CD4-positive, alpha-beta memory T cell (primary cell): ENCODE measurements at regions not wholly inside any gene's neighbourhood (a gene's known extent, or its start where the extent isn't known, plus 50 kb on each side); places are given as distances from the start of the nearest gene placed in this dataset.
"Not testable (repeated sequence)": the region's sequence is repeated elsewhere in the genome, so short reads cannot be mapped to it uniquely, and the experiment has no call there.

Source experiments
- CTCF ChIA-PET: fragments of 350-600 bp; sonication (Branson Sonifier 250); formaldehyde crosslinking; loops from one replicate; lab custom pipeline; 2021; ENCODE audit warnings: inconsistent platforms; ENCODE audit not compliant: partially characterized antibody; lab: Charles Lee
- POLR2A ChIA-PET: fragments of 350-600 bp; sonication (Branson Sonifier 250); formaldehyde crosslinking; loops from one replicate; lab custom pipeline; 2021; ENCODE audit not compliant: partially characterized antibody; lab: Charles Lee
- DNase-seq, 5 donors: peaks; one replicate each; pipeline versions ENCODE4 v3.0.0 to v3.0.0-alpha.2; 2020 to 2022; ENCODE audit warnings: mixed read lengths in 1 of 5
- H3K27ac ChIP-seq: one replicate; pipeline ENCODE4 v1.7.0; 2013; ENCODE audit warnings: low read depth, low read length
- H3K27me3 ChIP-seq: 2 replicates; pipeline ENCODE4 v1.7.0; 2013; ENCODE audit warnings: mild to moderate bottlenecking, low read length, moderate library complexity; ENCODE audit not compliant: insufficient read depth
- H3K36me3 ChIP-seq: 2 replicates; pipeline ENCODE4 v1.7.0; 2013; ENCODE audit warnings: mild to moderate bottlenecking, low read length, moderate library complexity; ENCODE audit not compliant: insufficient read depth
- H3K4me1 ChIP-seq: 2 replicates; pipeline ENCODE4 v1.7.0; 2013; ENCODE audit warnings: mild to moderate bottlenecking, low read length, moderate library complexity; ENCODE audit not compliant: insufficient read depth
- H3K4me3 ChIP-seq, 2 donors: one replicate each; pipeline ENCODE4 v1.7.0; 2013; ENCODE audit warnings: low read length in 2 of 2, mild to moderate bottlenecking in 1 of 2
- H3K9me3 ChIP-seq, 2 donors: one replicate each; pipeline ENCODE4 v1.7.0; 2013; ENCODE audit warnings: low read length in 2 of 2, control low read depth in 1 of 2; ENCODE audit not compliant: control insufficient read depth in 1 of 2
- H3K27ac Mint-ChIP-seq, 7 donors: one replicate each; pipeline ENCODE4 v1.8.0; 2020 to 2021; ENCODE audit warnings: mixed read lengths in 7 of 7, mild to moderate bottlenecking in 6 of 7, inconsistent platforms in 3 of 7, moderate library complexity in 3 of 7
- H3K27me3 Mint-ChIP-seq, 2 donors: one replicate each; pipeline ENCODE4 v1.8.0; 2020 to 2021; ENCODE audit warnings: mixed read lengths in 2 of 2
- H3K36me3 Mint-ChIP-seq, 2 donors: one replicate each; pipeline ENCODE4 v1.8.0; 2020 to 2021; ENCODE audit warnings: mixed read lengths in 2 of 2, inconsistent platforms in 1 of 2, mild to moderate bottlenecking in 1 of 2
- H3K4me1 Mint-ChIP-seq, 4 donors: one replicate each; pipeline ENCODE4 v1.8.0; 2020 to 2021; ENCODE audit warnings: mixed read lengths in 4 of 4, mild to moderate bottlenecking in 1 of 4
- H3K4me3 Mint-ChIP-seq, 8 donors: one replicate each; pipeline ENCODE4 v1.8.0; 2020 to 2021; ENCODE audit warnings: mixed read lengths in 8 of 8, mild to moderate bottlenecking in 7 of 8, moderate library complexity in 6 of 8, inconsistent platforms in 3 of 8
- H3K9me3 Mint-ChIP-seq, 8 donors: one replicate each; pipeline ENCODE4 v1.8.0; 2020 to 2021; ENCODE audit warnings: mixed read lengths in 8 of 8, mild to moderate bottlenecking in 5 of 8, inconsistent platforms in 3 of 8, moderate library complexity in 1 of 8
- intact Hi-C: fragments of 100-400 bp; cut with micrococcal nuclease; formaldehyde crosslinking; loops from one replicate; pipeline ENCODE4 v1.15.1; 2023

DNA sequence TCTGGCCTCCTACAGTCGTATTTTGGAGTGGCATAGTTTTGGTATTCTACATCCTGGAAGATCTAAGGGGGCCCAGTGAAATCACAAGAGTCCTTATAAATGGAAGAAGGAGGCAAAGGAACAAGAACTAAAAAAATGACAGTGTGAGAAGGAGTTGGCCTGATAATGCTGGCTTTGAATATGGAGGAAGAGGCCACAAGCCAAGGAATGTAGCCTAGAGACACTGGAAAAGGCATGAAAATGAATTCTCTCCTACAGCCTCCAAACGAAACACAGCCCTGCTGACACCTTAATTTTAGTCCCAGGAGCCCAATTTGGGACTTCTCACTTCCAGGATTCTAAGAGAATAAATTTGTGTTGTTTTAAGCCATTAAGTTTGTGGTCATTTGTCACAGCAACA, 54.6 kb upstream of the LIPC start:
- H3K36me3 ChIP-seq: no peaks in the 10 kb centered on the region
- H3K27me3 ChIP-seq: no peaks in the 10 kb centered on the region
- H3K4me1 Mint-ChIP-seq: no peaks in the 10 kb centered on the region
- POLR2A ChIA-PET: no interaction called here
- H3K27ac ChIP-seq: no peak overlapping the region
- no peaks in the 10 kb centered on the region for H3K36me3 Mint-ChIP-seq
- no peaks in the 10 kb centered on the region for H3K4me1 ChIP-seq
- no peak overlapping the region for H3K4me3 ChIP-seq
- H3K27me3 Mint-ChIP-seq: peaks cover 6% of the 10 kb centered on the region in 2 donors
- no peak overlapping the region for H3K4me3 Mint-ChIP-seq
- CTCF ChIA-PET: no interaction called here
- intact Hi-C loops: no loop called here
- peaks cover 2 to 11% (median 7%) of the 10 kb centered on the region in 8 donors for H3K9me3 Mint-ChIP-seq
- H3K27ac Mint-ChIP-seq: peak overlapping the region in 1 of 7 donors; percentile 29
- no peaks in the 10 kb centered on the region for H3K9me3 ChIP-seq
- DNase-seq: no peak

- ChIA-PET CTCF (no interaction called here), POLR2A (no interaction called here)
- no peak overlapping the region for H3K27ac ChIP-seq
- DNase-seq: no peak
- no peaks in the 10 kb centered on the region for H3K27me3 ChIP-seq
- Mint-ChIP-seq H3K9me3 (peaks cover 2 to 8% (median 4%) of the 10 kb centered on the region in 8 donors), H3K4me1 (no peaks in the 10 kb centered on the region), H3K36me3 (no peaks in the 10 kb centered on the region), H3K4me3 (no peak overlapping the region), H3K27me3 (peaks cover 6% of the 10 kb centered on the region in 2 donors), H3K27ac (no peak overlapping the region)
- intact Hi-C loops: no loop called here
- no peaks in the 10 kb centered on the region for H3K36me3 ChIP-seq
- no peaks in the 10 kb centered on the region for H3K4me1 ChIP-seq
- H3K9me3 ChIP-seq: no peaks in the 10 kb centered on the region
- no peak overlapping the region for H3K4me3 ChIP-seq
These were observed 53.3 kb upstream of the LIPC start for GRCh38 chr15:58378241-58379085.

DNA sequence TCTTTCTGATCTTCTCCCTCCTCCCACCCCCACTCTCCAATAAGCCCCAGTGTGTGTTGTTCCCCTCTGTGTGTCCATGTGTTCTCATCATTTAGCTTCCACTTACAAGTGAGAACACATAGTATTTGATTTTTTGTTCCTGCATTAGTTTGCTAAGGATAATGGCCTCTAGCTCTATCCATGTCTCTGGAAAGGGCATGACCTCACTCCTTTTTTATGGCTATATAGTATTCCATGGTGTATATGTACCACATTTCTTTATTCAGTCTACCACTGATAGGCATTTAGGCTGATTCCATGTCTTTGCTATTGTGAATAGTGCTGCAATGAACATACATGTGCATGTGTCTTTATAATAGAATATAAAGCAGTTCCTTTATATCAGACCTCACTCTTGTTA, 52.3 kb upstream of the LIPC start:
- H3K4me1 ChIP-seq, H3K36me3 Mint-ChIP-seq, H3K9me3 Mint-ChIP-seq, DNase-seq, H3K9me3 ChIP-seq, H3K36me3 ChIP-seq, intact Hi-C loops, H3K4me3 Mint-ChIP-seq, POLR2A ChIA-PET, H3K27me3 ChIP-seq, H3K4me1 Mint-ChIP-seq, H3K27ac Mint-ChIP-seq, H3K27me3 Mint-ChIP-seq, CTCF ChIA-PET, H3K27ac ChIP-seq, H3K4me3 ChIP-seq: not testable (repeated sequence)

DNA sequence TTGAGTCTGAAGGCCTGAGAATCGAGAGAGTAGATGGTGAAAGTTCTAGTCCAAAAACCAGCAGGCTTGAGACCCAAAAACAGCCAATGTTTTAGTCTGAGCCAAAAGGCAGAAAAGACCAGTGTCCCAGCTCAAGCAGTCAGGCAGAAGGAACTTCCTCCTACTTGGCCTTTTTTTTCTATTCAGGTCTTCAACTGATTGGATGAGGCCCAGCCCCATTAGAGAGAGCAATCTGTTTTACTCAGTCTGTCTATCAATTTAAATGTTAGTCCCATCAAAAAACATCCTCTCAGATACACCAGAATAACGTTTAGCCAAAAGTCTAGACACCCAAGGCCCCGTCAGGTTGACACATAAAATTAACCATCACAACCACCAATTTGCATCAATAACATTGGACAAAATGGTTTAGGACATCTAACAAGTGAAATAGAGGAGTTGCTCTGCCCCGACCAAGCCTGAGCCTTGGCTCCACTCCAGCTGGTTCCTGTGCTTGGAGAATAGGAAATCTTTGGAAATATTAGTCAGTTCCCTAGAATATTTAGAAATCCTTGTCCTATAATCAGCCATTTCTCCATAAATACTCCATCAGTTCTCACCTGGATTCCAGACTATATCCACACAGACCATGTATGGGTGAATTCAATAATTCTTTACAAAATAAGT, 51.4 kb upstream of the LIPC start:
- Mint-ChIP-seq H3K27ac (peak overlapping the region in 1 of 7 donors; percentile 32), H3K36me3 (no peaks in the 10 kb centered on the region), H3K4me1 (peaks cover 0 to 1% (median 0%) of the 10 kb centered on the region in 4 donors), H3K27me3 (peaks cover 2 to 5% of the 10 kb centered on the region in 2 donors), H3K9me3 (peaks cover 0 to 8% (median 4%) of the 10 kb centered on the region in 8 donors), H3K4me3 (no peak overlapping the region)
- Histone ChIP-seq H3K9me3 (no peaks in the 10 kb centered on the region), H3K4me1 (no peaks in the 10 kb centered on the region), H3K4me3 (no peak overlapping the region), H3K36me3 (no peaks in the 10 kb centered on the region), H3K27me3 (no peaks in the 10 kb centered on the region), H3K27ac (no peak overlapping the region)
- intact Hi-C loops: no loop called here
- POLR2A ChIA-PET: no interaction called here
- CTCF ChIA-PET: no interaction called here
- DNase-seq: no peak

DNA sequence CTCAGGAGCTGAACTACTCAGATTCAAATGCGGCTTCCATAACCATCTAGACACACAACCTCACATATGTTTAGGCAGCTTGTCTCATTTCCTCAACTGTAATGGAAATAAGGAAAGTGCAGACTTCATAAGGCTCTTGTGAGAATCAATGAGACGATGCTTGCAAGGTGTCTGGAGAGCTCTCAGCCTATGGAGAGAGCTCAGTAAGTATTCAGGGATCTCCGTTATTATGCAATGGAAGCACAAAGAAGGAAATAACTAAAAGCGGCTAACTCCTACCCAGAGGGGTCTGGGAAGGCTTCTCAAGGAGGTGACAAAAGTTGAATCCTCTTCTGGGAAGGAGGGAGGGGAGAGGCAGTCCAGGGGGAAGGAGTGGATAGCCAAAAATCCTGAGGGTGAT, 50.1 kb upstream of the LIPC start:
- Mint-ChIP-seq H3K27ac (no peak overlapping the region), H3K4me3 (no peak overlapping the region), H3K36me3 (no peaks in the 10 kb centered on the region), H3K9me3 (peaks cover 0 to 8% (median 4%) of the 10 kb centered on the region in 8 donors), H3K27me3 (peaks cover 2 to 4% of the 10 kb centered on the region in 2 donors), H3K4me1 (peaks cover 0 to 1% (median 0%) of the 10 kb centered on the region in 4 donors)
- Histone ChIP-seq H3K27me3 (no peaks in the 10 kb centered on the region), H3K9me3 (no peaks in the 10 kb centered on the region), H3K27ac (no peak overlapping the region), H3K4me3 (no peak overlapping the region), H3K4me1 (no peaks in the 10 kb centered on the region), H3K36me3 (no peaks in the 10 kb centered on the region)
- ChIA-PET CTCF (no interaction called here), POLR2A (no interaction called here)
- intact Hi-C loops: no loop called here
- DNase-seq: no peak
